ENCODE measurements at regions not wholly inside any gene's neighbourhood (a gene's known extent, or its start where the extent isn't known, plus 50 kb on each side); places are given as distances from the start of the nearest gene placed in this dataset.

GRCh38 chr6:163717106-163717764, 302.7 kb downstream of the QKI start:
- Histone ChIP-seq H3K36me3 (ENCODE audit: insufficient read depth, low read length) (no peaks in the 10 kb centered on the region), H3K79me2 (replicated peaks; ENCODE audit: insufficient read depth, low read length) (no peaks in the 10 kb centered on the region), H3K9ac (ENCODE audit: low read length) (no peak overlapping the region), H3F3A (ENCODE audit: insufficient read depth, low read length, poor library complexity, severe bottlenecking) (no peaks in the 10 kb centered on the region), H3K27me3 (ENCODE audit: insufficient read depth, low read depth, low read length) (no peaks in the 10 kb centered on the region), H3K4me2 (ENCODE audit: low read length) (no peak overlapping the region), H2AFZ (ENCODE audit: low read depth, low read length) (no peak overlapping the region), H4K20me1 (ENCODE audit: insufficient read depth) (no peaks in the 10 kb centered on the region), H3K4me3 (ENCODE audit: low read length) (no peak overlapping the region), H3K9me3 (ENCODE audit: low read length) (no peaks in the 10 kb centered on the region), H3K9me2 (ENCODE audit: insufficient read depth, low read length) (no peaks in the 10 kb centered on the region), H3K27ac (ENCODE audit: low read length) (no peak overlapping the region)
- TF ChIP-seq RAD21 (conservative IDR thresholded peaks at IDR 0.05) (no peak), SMC3 (conservative IDR thresholded peaks at IDR 0.05; ENCODE audit: poor library complexity) (no peak), EP300 (conservative IDR thresholded peaks at IDR 0.05; ENCODE audit: poor library complexity, severe bottlenecking) (peak; percentile 97), MXI1 (conservative IDR thresholded peaks at IDR 0.05; ENCODE audit: poor library complexity, severe bottlenecking) (no peak), CTCF (IDR thresholded peaks at IDR 0.05; ENCODE audit: poor library complexity, severe bottlenecking) (no peak), REST (IDR thresholded peaks at IDR 0.05; ENCODE audit: borderline replicate concordance) (no peak), TAF1 (IDR thresholded peaks at IDR 0.05; ENCODE audit: low read depth) (no peak), POLR2AphosphoS5 (IDR thresholded peaks at IDR 0.05) (peak; percentile 77), EZH2 (IDR thresholded peaks at IDR 0.05; ENCODE audit: borderline replicate concordance, insufficient read depth, low read length, poor library complexity, severe bottlenecking) (no peak)

- H2AFZ ChIP-seq (ENCODE audit: low read depth, low read length) = no peak overlapping the region
- no peaks in the 10 kb centered on the region for H3K79me2 ChIP-seq (replicated peaks; ENCODE audit: insufficient read depth, low read length)
- no peaks in the 10 kb centered on the region for H4K20me1 ChIP-seq (ENCODE audit: insufficient read depth)
- H3F3A ChIP-seq (ENCODE audit: insufficient read depth, low read length, poor library complexity, severe bottlenecking) = no peaks in the 10 kb centered on the region
- H3K27ac ChIP-seq (ENCODE audit: low read length) = no peak overlapping the region
- H3K4me3 ChIP-seq (ENCODE audit: low read length) = no peak overlapping the region
- H3K9me2 ChIP-seq (ENCODE audit: insufficient read depth, low read length) = no peaks in the 10 kb centered on the region
- H3K27me3 ChIP-seq (ENCODE audit: insufficient read depth, low read depth, low read length) = no peaks in the 10 kb centered on the region
- H3K4me2 ChIP-seq (ENCODE audit: low read length) = no peak overlapping the region
- no peaks in the 10 kb centered on the region for H3K36me3 ChIP-seq (ENCODE audit: insufficient read depth, low read length)
- no peak overlapping the region for H3K9ac ChIP-seq (ENCODE audit: low read length)
- H3K9me3 ChIP-seq (ENCODE audit: low read length) = no peaks in the 10 kb centered on the region
- TF ChIP-seq MXI1 (conservative IDR thresholded peaks at IDR 0.05; ENCODE audit: poor library complexity, severe bottlenecking) = no peak
Measured at GRCh38 chr6:163716690-163717089, 302.2 kb downstream of the QKI start.

Measured in neural cell (in vitro differentiated cells).